AG04449 (cell line): ENCODE measurements at regions not wholly inside any gene's neighbourhood (a gene's known extent, or its start where the extent isn't known, plus 50 kb on each side); places are given as distances from the start of the nearest gene placed in this dataset.

Experiments
- CTCF ChIA-PET: fragments of 350-600 bp; formaldehyde crosslinking; extraction: SDS; loops from one replicate; lab custom pipeline; 2021; ENCODE audit warnings: antibody characterized with exemption; lab: Yijun Ruan, JAX
- POLR2A ChIA-PET: fragments of 400-600, 350-600 bp; formaldehyde crosslinking; extraction: SDS; loops from one replicate; lab custom pipeline; 2020; ENCODE audit warnings: antibody characterized with exemption, inconsistent platforms; lab: Yijun Ruan, JAX
- DNase-seq: peaks from one replicate; pipeline ENCODE4 v3.0.0-alpha.2; 2010; ENCODE audit warnings: low read depth, low spot score
- H3K4me3 ChIP-seq: 2 replicates; pipeline ENCODE4 v1.5.1; 2011; ENCODE audit warnings: low read depth, mild to moderate bottlenecking, control low read depth, low read length
- TF ChIP-seq, protein P1 (sequence below): IDR thresholded peaks from one replicate; pipeline ENCODE4 v1.5.1; 2011; ENCODE audit warnings: mild to moderate bottlenecking, moderate library complexity, low read length, control low read depth, inconsistent platforms; ENCODE audit not compliant: insufficient read depth; ENCODE audit errors: missing control alignments

- no peak overlapping the region for H3K4me3 ChIP-seq
- POLR2A ChIA-PET, result no interaction called here
- TF ChIP-seq, protein P1, sequence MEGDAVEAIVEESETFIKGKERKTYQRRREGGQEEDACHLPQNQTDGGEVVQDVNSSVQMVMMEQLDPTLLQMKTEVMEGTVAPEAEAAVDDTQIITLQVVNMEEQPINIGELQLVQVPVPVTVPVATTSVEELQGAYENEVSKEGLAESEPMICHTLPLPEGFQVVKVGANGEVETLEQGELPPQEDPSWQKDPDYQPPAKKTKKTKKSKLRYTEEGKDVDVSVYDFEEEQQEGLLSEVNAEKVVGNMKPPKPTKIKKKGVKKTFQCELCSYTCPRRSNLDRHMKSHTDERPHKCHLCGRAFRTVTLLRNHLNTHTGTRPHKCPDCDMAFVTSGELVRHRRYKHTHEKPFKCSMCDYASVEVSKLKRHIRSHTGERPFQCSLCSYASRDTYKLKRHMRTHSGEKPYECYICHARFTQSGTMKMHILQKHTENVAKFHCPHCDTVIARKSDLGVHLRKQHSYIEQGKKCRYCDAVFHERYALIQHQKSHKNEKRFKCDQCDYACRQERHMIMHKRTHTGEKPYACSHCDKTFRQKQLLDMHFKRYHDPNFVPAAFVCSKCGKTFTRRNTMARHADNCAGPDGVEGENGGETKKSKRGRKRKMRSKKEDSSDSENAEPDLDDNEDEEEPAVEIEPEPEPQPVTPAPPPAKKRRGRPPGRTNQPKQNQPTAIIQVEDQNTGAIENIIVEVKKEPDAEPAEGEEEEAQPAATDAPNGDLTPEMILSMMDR, result no peak
- CTCF ChIA-PET, result no interaction called here
- no peak for DNase-seq
Measured at GRCh38 chr12:31832740-31833729, 104.2 kb upstream of the AMN1 start.

DNA sequence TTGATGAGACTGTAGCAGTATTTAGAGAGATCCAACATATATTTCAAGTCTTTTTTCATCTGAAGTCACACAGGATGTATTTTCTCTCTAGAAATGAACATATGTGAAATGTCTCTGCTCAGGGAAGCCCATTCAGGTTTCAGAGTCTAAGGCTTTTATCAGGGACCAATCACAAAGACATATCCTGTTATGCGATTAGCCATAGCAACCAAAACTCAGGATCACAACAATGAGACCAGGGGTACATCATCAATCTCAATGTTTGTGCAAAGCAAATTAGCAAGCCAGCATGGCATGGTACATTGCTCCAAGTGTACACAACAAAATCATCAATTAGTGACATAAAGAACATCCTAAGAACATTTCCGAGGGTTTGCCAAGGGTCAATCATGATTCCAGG lies 99.2 kb upstream of the AMN1 start:
- no peak overlapping the region for H3K4me3 ChIP-seq
- no peak for DNase-seq
- CTCF ChIA-PET, result no interaction called here
- POLR2A ChIA-PET, result no interaction called here
- TF ChIP-seq, protein P1, result no peak

DNA sequence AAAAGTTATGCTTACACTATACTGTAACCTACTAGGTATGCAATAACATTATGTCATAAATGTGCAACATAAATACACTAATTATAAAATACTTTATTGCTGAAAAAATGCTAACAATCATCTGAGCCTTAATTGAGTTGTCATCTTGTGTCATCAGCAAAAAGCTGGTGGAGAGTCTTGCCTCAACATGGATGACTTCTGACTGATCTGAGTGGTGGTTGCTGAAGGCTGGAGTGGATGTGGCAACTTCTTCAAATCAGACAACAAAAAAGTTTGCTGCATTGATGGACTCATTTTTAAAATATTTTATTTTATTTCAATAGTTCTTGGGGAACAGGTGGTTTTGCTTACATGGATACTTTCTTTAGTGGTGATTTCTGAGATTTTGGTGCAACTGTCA lies 93.9 kb upstream of the AMN1 start:
- POLR2A ChIA-PET, result no interaction called here
- TF ChIP-seq, protein P1, result no peak
- DNase-seq, result no peak
- CTCF ChIA-PET, result no interaction called here
- no peak overlapping the region for H3K4me3 ChIP-seq

- ChIA-PET POLR2A (no interaction called here), CTCF (no interaction called here)
- no peak for DNase-seq
- TF ChIP-seq, protein P1, result no peak
- no peak overlapping the region for H3K4me3 ChIP-seq
Measured at GRCh38 chr12:31821484-31821883, 92.7 kb upstream of the AMN1 start.

DNA sequence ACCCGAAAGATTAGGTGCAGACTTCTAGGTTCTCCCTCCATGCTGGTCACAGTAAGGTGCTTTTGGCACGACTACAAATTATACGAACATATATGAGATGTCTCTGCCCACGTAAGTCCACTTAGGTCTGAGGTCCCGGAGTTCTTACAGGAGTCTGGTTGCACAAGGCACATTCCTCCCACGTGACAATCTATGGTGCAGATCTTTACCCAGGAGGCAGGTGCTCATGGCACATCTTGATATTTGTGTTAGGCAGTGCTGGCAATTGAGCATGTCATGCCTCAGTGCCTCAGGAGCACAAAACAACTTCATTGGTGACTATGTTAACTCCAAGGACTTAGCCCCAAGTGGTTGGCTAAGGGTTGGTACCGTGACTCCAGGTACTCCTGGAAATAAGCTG lies 92.0 kb upstream of the AMN1 start:
- TF ChIP-seq, protein P1, result no peak
- H3K4me3 ChIP-seq, result no peak overlapping the region
- no peak for DNase-seq
- ChIA-PET CTCF (no interaction called here), POLR2A (no interaction called here)

DNA sequence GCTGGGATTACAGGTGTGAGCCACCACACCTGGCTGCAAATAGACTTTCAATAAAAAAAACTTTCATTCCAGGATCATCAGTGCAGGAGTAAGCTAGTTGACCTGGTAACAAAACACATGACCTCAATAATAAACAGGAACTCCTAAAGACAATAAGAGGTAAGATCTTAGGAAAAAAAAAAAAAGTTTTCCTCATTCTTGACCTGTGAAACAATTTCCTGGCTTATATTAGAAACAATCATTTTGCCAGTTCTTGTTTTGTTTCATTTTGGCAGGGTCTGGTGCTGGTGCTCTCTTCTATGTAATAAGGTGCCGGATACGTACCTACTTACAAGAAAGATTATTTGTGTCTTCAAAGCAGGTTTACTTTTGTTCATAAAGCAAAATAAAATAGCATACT lies 90.6 kb upstream of the AMN1 start:
- TF ChIP-seq, protein P1, result no peak
- no peak overlapping the region for H3K4me3 ChIP-seq
- ChIA-PET CTCF (no interaction called here), POLR2A (no interaction called here)
- no peak for DNase-seq
